Panc1 (cell line): ENCODE measurements at regions not wholly inside any gene's neighbourhood (a gene's known extent, or its start where the extent isn't known, plus 50 kb on each side); places are given as distances from the start of the nearest gene placed in this dataset.
"Not testable (repeated sequence)": the region's sequence is repeated elsewhere in the genome, so short reads cannot be mapped to it uniquely, and the experiment has no call there.

Experiments
- ATAC-seq: fragments of 200-7000 bp; cut with Tn5 transposase; 2 replicates; pipeline ENCODE4 v1.9.1; 2020; ENCODE audit warnings: mild to moderate bottlenecking, moderate library complexity
- BruUV-seq: library from RNA; stranded (reverse); fragments of 400-500 nt; replicated peaks from 2 replicates; lab custom pipeline; 2021; lab: Mats Ljungman, UMichigan
- CTCF ChIA-PET: fragments of 300-600 bp; sonication (Branson Sonifier 250); formaldehyde crosslinking; loops from one replicate; lab custom pipeline; 2022; ENCODE audit warnings: antibody characterized with exemption; lab: Charles Lee
- POLR2A ChIA-PET: fragments of 300-600 bp; sonication (Branson Sonifier 250); formaldehyde crosslinking; loops from one replicate; lab custom pipeline; 2022; ENCODE audit warnings: antibody characterized with exemption; lab: Charles Lee
- DNase-seq: peaks from one replicate; pipeline ENCODE4 v3.0.0-alpha.2; 2010; ENCODE audit warnings: low read depth, low spot score
- H3K27ac ChIP-seq: 2 replicates; pipeline ENCODE4 v1.5.1; 2011; ENCODE audit warnings: mild to moderate bottlenecking, low read length, inconsistent platforms
- H3K27me3 ChIP-seq: fragments of 200-500 bp; sonication (Bioruptor generic); 2 replicates; pipeline ENCODE4 v1.6.0; 2014; ENCODE audit warnings: low read length, inconsistent platforms; ENCODE audit not compliant: control insufficient read depth, insufficient read depth
- H3K36me3 ChIP-seq: fragments of 200-500 bp; sonication (Bioruptor generic); 2 replicates; pipeline ENCODE4 v1.5.1; 2014; ENCODE audit warnings: inconsistent platforms, mild to moderate bottlenecking, low read length, moderate library complexity; ENCODE audit not compliant: control insufficient read depth, insufficient read depth
- H3K4me1 ChIP-seq: 2 replicates; pipeline ENCODE4 v1.5.1; 2011; ENCODE audit warnings: inconsistent platforms, mild to moderate bottlenecking, low read length, moderate library complexity; ENCODE audit not compliant: control insufficient read depth, insufficient read depth
- H3K4me3 ChIP-seq, 2 experiments: 2 replicates each; pipeline ENCODE4 v1.5.1; 2011 to 2012; ENCODE audit warnings: low read depth in 2 of 2, low read length in 2 of 2, mild to moderate bottlenecking in 2 of 2, inconsistent platforms in 1 of 2, moderate library complexity in 1 of 2
- H3K9me3 ChIP-seq: fragments of 200-500 bp; sonication (Bioruptor generic); 2 replicates; pipeline ENCODE4 v1.5.1; 2014; ENCODE audit warnings: low read depth, mild to moderate bottlenecking, inconsistent platforms, low read length, moderate library complexity; ENCODE audit not compliant: control insufficient read depth, insufficient read depth
- POLR2AphosphoS5 ChIP-seq: IDR thresholded peaks from 2 replicates; pipeline ENCODE4 v1.6.1; 2012; ENCODE audit warnings: mild to moderate bottlenecking, low read depth, low read length, moderate library complexity
- SIN3A ChIP-seq: IDR thresholded peaks from 2 replicates; pipeline ENCODE4 v1.6.1; 2012; ENCODE audit warnings: low read depth, mild to moderate bottlenecking, low read length, moderate library complexity, borderline replicate concordance; ENCODE audit not compliant: insufficient read depth
- TCF7L2 ChIP-seq: IDR thresholded peaks from 2 replicates; pipeline ENCODE4 v1.6.1; 2011; ENCODE audit warnings: mild to moderate bottlenecking, low read depth, low read length, inconsistent platforms
- in situ Hi-C: cut with HindIII; loops from 2 replicates; pipeline ENCODE4 v1.10.0; 2016; ENCODE audit warnings: low sequenced_read_pairs, low pct_unique_long_range_greater_than_20kb
- intact Hi-C: fragments of 100-400 bp; cut with micrococcal nuclease; formaldehyde crosslinking; loops from one replicate; pipeline ENCODE4 v1.10.0; 2022; ENCODE audit not compliant: unreplicated experiment
- TF ChIP-seq, protein P1 (sequence below), 2 experiments: IDR thresholded peaks; 2 replicates each; pipeline ENCODE4 v1.6.1; 2011 to 2012; ENCODE audit warnings: low read depth in 2 of 2, control low read depth in 1 of 2, low read length in 1 of 2, mild to moderate bottlenecking in 1 of 2, moderate library complexity in 1 of 2; ENCODE audit not compliant: insufficient read depth in 1 of 2
- TF ChIP-seq, protein P2 (sequence below): fragments of 450-650 bp; IDR thresholded peaks from 2 replicates; pipeline ENCODE4 v1.5.1; 2017; ENCODE audit warnings: mild to moderate bottlenecking

DNA sequence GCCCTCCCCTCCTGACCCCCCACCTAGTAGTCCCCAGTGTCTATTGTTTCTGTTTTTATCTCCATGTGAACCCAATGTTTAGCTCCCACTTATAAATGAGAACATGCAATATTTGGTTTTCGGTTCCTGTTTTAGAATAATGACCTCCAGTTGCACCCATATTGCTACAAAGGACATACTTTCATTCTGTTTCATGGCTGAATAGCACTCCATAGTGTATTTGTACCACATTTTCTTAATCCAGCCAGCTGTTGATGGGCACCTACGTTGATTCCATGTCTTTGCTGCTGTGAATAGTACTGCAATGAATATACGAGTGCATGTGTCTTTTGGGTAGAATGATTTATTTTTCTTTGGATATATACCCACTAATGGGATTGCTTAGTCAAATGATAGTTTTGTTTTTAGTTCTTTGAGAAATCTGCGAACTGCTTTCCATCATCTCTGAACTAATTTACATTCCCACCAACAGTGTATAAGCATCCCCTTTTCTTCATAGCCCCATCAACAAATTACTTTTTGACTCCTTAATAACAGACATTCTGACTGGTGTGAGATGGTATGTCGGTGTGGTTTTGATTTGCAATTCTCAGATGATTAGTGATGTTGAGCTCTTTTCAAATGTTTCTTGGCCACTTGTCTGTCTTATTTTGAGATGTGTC lies 128.4 kb upstream of the PHYHIPL start:
- no peaks in the 10 kb centered on the region for H3K36me3 ChIP-seq
- no peaks in the 10 kb centered on the region for H3K4me1 ChIP-seq
- no TSS peak for BruUV-seq
- H3K9me3 ChIP-seq, result no peaks in the 10 kb centered on the region
- H3K4me3 ChIP-seq, result no peak overlapping the region
- no peak for ATAC-seq
- in situ Hi-C loops, result no loop called here
- no peak overlapping the region for H3K27ac ChIP-seq
- ChIA-PET POLR2A (no interaction called here), CTCF (interaction anchor here (0.6 to 0.7 kb wide), 2 partner anchors 257 to 613 kb away, joined by 3 to 6 read pairs; no protein-coding TSS in a partner anchor)
- no peak for TF ChIP-seq TCF7L2
- TF ChIP-seq, protein P1, sequence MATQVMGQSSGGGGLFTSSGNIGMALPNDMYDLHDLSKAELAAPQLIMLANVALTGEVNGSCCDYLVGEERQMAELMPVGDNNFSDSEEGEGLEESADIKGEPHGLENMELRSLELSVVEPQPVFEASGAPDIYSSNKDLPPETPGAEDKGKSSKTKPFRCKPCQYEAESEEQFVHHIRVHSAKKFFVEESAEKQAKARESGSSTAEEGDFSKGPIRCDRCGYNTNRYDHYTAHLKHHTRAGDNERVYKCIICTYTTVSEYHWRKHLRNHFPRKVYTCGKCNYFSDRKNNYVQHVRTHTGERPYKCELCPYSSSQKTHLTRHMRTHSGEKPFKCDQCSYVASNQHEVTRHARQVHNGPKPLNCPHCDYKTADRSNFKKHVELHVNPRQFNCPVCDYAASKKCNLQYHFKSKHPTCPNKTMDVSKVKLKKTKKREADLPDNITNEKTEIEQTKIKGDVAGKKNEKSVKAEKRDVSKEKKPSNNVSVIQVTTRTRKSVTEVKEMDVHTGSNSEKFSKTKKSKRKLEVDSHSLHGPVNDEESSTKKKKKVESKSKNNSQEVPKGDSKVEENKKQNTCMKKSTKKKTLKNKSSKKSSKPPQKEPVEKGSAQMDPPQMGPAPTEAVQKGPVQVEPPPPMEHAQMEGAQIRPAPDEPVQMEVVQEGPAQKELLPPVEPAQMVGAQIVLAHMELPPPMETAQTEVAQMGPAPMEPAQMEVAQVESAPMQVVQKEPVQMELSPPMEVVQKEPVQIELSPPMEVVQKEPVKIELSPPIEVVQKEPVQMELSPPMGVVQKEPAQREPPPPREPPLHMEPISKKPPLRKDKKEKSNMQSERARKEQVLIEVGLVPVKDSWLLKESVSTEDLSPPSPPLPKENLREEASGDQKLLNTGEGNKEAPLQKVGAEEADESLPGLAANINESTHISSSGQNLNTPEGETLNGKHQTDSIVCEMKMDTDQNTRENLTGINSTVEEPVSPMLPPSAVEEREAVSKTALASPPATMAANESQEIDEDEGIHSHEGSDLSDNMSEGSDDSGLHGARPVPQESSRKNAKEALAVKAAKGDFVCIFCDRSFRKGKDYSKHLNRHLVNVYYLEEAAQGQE (IDR thresholded peaks at IDR 0.05; ENCODE audit: insufficient read depth in 1 of 2, low read depth in 2 of 2, low read length in 1 of 2), result no peak
- no peak for TF ChIP-seq SIN3A
- TF ChIP-seq POLR2AphosphoS5, result no peak
- no peaks in the 10 kb centered on the region for H3K27me3 ChIP-seq
- intact Hi-C loops, result no loop called here
- no peak for DNase-seq

DNA sequence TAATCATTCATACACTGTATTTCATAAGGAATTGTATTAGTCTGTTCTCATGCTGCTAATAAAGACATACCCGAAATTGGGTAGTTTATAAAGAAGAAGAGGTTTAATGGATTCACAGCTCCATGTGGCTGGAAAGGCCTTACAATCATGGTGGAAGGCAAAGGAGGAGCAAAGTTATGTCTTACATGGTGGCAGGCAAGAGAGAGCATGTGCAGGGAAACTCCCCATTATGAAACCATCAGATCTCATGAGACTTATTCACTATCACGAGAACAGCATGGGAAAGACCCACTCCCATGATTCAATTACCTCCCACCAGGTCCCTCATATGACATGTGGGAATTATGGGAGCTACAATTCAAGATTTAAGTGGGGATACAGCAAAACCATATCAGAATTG lies 122.9 kb upstream of the PHYHIPL start:
- POLR2A ChIA-PET, DNase-seq, BruUV-seq, CTCF ChIA-PET, ATAC-seq, H3K9me3 ChIP-seq, H3K27ac ChIP-seq, H3K4me3 ChIP-seq, intact Hi-C loops, in situ Hi-C loops, H3K27me3 ChIP-seq, H3K36me3 ChIP-seq, H3K4me1 ChIP-seq: not testable (repeated sequence)

DNA sequence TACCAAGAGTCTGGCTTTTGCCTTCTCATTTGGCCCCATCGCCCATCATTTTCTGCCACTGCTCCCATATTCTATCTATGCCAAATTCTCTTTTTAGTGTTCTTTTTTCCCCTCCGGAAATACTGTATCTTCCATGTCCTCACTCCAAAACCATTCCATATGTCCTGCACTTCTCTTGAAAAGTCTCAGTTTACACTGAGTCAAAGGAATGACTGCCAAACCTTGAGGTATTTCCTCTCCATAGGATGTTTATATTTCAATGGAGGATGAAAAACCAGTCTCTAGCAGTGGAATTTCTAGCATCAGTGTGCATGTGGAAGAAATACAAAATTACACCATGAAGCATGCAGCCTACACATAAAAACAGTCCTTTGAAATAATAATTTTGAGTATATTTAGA lies 121.4 kb upstream of the PHYHIPL start:
- no peak for ATAC-seq
- no TSS peak for BruUV-seq
- in situ Hi-C loops, result no loop called here

More for the DNA sequence above, 121.4 kb upstream of the PHYHIPL start:
- H3K27me3 ChIP-seq, result no peaks in the 10 kb centered on the region
- H3K36me3 ChIP-seq, result no peaks in the 10 kb centered on the region
- CTCF ChIA-PET, result no interaction called here
- no peak for DNase-seq
- intact Hi-C loops, result no loop called here
- no peak overlapping the region for H3K27ac ChIP-seq
- H3K9me3 ChIP-seq, result no peaks in the 10 kb centered on the region
- H3K4me3 ChIP-seq, result no peak overlapping the region
- no peaks in the 10 kb centered on the region for H3K4me1 ChIP-seq
- TF ChIP-seq POLR2AphosphoS5 (no peak), TCF7L2 (no peak), SIN3A (no peak)
- TF ChIP-seq, protein P2, sequence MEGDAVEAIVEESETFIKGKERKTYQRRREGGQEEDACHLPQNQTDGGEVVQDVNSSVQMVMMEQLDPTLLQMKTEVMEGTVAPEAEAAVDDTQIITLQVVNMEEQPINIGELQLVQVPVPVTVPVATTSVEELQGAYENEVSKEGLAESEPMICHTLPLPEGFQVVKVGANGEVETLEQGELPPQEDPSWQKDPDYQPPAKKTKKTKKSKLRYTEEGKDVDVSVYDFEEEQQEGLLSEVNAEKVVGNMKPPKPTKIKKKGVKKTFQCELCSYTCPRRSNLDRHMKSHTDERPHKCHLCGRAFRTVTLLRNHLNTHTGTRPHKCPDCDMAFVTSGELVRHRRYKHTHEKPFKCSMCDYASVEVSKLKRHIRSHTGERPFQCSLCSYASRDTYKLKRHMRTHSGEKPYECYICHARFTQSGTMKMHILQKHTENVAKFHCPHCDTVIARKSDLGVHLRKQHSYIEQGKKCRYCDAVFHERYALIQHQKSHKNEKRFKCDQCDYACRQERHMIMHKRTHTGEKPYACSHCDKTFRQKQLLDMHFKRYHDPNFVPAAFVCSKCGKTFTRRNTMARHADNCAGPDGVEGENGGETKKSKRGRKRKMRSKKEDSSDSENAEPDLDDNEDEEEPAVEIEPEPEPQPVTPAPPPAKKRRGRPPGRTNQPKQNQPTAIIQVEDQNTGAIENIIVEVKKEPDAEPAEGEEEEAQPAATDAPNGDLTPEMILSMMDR, result no peak
- TF ChIP-seq, protein P1 (IDR thresholded peaks at IDR 0.05; ENCODE audit: insufficient read depth in 1 of 2, low read depth in 2 of 2, low read length in 1 of 2), result no peak
- POLR2A ChIA-PET, result no interaction called here
